Astrocyte of the cerebellum (primary cell): ENCODE measurements at regions not wholly inside any gene's neighbourhood (a gene's known extent, or its start where the extent isn't known, plus 50 kb on each side); places are given as distances from the start of the nearest gene placed in this dataset.

ENCODE experiments used
- DNase-seq: peaks from one replicate; pipeline ENCODE4 v3.0.0-alpha.2; 2011; ENCODE audit warnings: low read depth
- H3K4me3 ChIP-seq: 2 replicates; pipeline ENCODE4 v1.5.1; 2011; ENCODE audit warnings: mild to moderate bottlenecking, low read depth, low read length, moderate library complexity
- CTCF ChIP-seq: IDR thresholded peaks from 2 replicates; pipeline ENCODE4 v1.5.1; 2012; ENCODE audit warnings: low read length, low read depth, moderate library complexity, mild to moderate bottlenecking; ENCODE audit errors: missing control alignments
- in situ Hi-C: cut with HindIII; loops from 2 replicates; pipeline ENCODE4 v1.10.0; 2017; ENCODE audit warnings: low sequenced_read_pairs

GRCh38 chr18:11258039-11258610 lies 108.8 kb upstream of the PIEZO2 start:
- in situ Hi-C loops, result no loop called here
- H3K4me3 ChIP-seq, result no peak overlapping the region
- DNase-seq, result peak; percentile 43
- TF ChIP-seq CTCF, result no peak

GRCh38 chr18:11256251-11256650 lies 106.9 kb upstream of the PIEZO2 start:
- in situ Hi-C loops, result no loop called here
- TF ChIP-seq CTCF, result no peak
- no peak for DNase-seq
- H3K4me3 ChIP-seq, result no peak overlapping the region

- DNase-seq, result no peak
- no peak overlapping the region for H3K4me3 ChIP-seq
- TF ChIP-seq CTCF, result no peak
- in situ Hi-C loops, result no loop called here
These were observed 102.5 kb upstream of the PIEZO2 start for GRCh38 chr18:11251891-11252270.

- in situ Hi-C loops, result no loop called here
- TF ChIP-seq CTCF, result no peak
- H3K4me3 ChIP-seq, result no peak overlapping the region
- DNase-seq, result peak; percentile 79
These were observed 102.0 kb upstream of the PIEZO2 start for GRCh38 chr18:11251229-11251890.

- TF ChIP-seq CTCF, result no peak
- in situ Hi-C loops, result no loop called here
These were observed 100.0 kb upstream of the PIEZO2 start for GRCh38 chr18:11249391-11249790.

GRCh38 chr18:11247381-11247970 lies 98.1 kb upstream of the PIEZO2 start:
- H3K4me3 ChIP-seq, result no peak overlapping the region
- no peak for TF ChIP-seq CTCF
- in situ Hi-C loops, result no loop called here
- no peak for DNase-seq

More at GRCh38 chr18:11249391-11249790, 100.0 kb upstream of the PIEZO2 start:
- DNase-seq, result no peak
- H3K4me3 ChIP-seq, result no peak overlapping the region
